ENCODE measurements at regions not wholly inside any gene's neighbourhood (a gene's known extent, or its start where the extent isn't known, plus 50 kb on each side); places are given as distances from the start of the nearest gene placed in this dataset.

GRCh38 chr6:19415605-19416326, 421.4 kb upstream of the ID4 start:
- Histone ChIP-seq H3K79me2 (ENCODE audit: control insufficient read depth, insufficient read depth, low read length) (no peaks in the 10 kb centered on the region), H3K36me3 (ENCODE audit: control insufficient read depth in 2 of 2, extremely low read depth in 1 of 2, insufficient read depth in 2 of 2, low read length in 2 of 2) (no peaks in the 10 kb centered on the region), H2AFZ (ENCODE audit: low read depth, low read length) (no peak overlapping the region), H3K9me1 (replicated peaks; ENCODE audit: control insufficient read depth, extremely low read depth, insufficient read depth, low read length) (no peaks in the 10 kb centered on the region), H3K4me3 (replicated peaks in 1 of 3; ENCODE audit: insufficient read depth in 1 of 3, low read depth in 1 of 3, low read length in 3 of 3) (no peak overlapping the region), H3K4me2 (ENCODE audit: insufficient read depth, low read length) (no peak overlapping the region), H3K27me3 (ENCODE audit: control insufficient read depth in 2 of 2, insufficient read depth in 2 of 2, low read length in 2 of 2) (no peaks in the 10 kb centered on the region), H3K9ac (replicated peaks; ENCODE audit: extremely low read depth, insufficient read depth, low read length) (no peak overlapping the region), H3K4me1 (ENCODE audit: control insufficient read depth, extremely low read depth, insufficient read depth, low read length) (no peaks in the 10 kb centered on the region), H4K20me1 (replicated peaks; ENCODE audit: control insufficient read depth, extremely low read depth, insufficient read depth, low read length) (no peaks in the 10 kb centered on the region), H3K27ac (ENCODE audit: insufficient read depth, low read depth, low read length) (no peak overlapping the region), H3K9me3 (replicated peaks; ENCODE audit: control insufficient read depth, insufficient read depth, low read length) (no peaks in the 10 kb centered on the region)
- BruUV-seq (replicated peaks) = no TSS peak
- DNase-seq (ENCODE audit: low read depth, low spot score) (no peak), FAIRE-seq (no peak)
- dilution Hi-C loops (cut with MboI; ENCODE audit: extremely low pct_ligation_motif_present, low sequenced_read_pairs) (no loop called here), intact Hi-C loops (cut with micrococcal nuclease) (no loop called here)
- no peak for TF ChIP-seq JUN (IDR thresholded peaks at IDR 0.05; ENCODE audit: borderline replicate concordance, insufficient read depth, insufficient read length, low read depth)
- CTCF ChIA-PET = no interaction called here
- POLR2A ChIA-PET = no interaction called here

- POLR2A ChIA-PET = no interaction called here
- H3K4me1 ChIP-seq (ENCODE audit: control insufficient read depth, extremely low read depth, insufficient read depth, low read length) = no peaks in the 10 kb centered on the region
- H3K36me3 ChIP-seq (ENCODE audit: control insufficient read depth in 2 of 2, extremely low read depth in 1 of 2, insufficient read depth in 2 of 2, low read length in 2 of 2) = no peaks in the 10 kb centered on the region
- TF ChIP-seq FOS (IDR thresholded peaks at IDR 0.05; ENCODE audit: borderline replicate concordance, insufficient read depth, low read length) = no peak
- TF ChIP-seq MAX (IDR thresholded peaks at IDR 0.05; ENCODE audit: insufficient read depth, insufficient read length) = no peak
- TF ChIP-seq EZH2 (IDR thresholded peaks at IDR 0.05; ENCODE audit: borderline replicate concordance, low read depth, low read length, severe bottlenecking) = no peak
- TF ChIP-seq POLR2AphosphoS5 (IDR thresholded peaks at IDR 0.05; ENCODE audit: insufficient read depth, low read depth, low read length) = no peak
- TF ChIP-seq CTCF (IDR thresholded peaks at IDR 0.05; ENCODE audit: extremely low read depth in 1 of 2, insufficient read depth in 1 of 2, low read depth in 1 of 2, low read length in 2 of 2) = no peak
- TF ChIP-seq MYC (IDR thresholded peaks at IDR 0.05; ENCODE audit: low read depth, low read length) = no peak
- TF ChIP-seq JUN (IDR thresholded peaks at IDR 0.05; ENCODE audit: borderline replicate concordance, insufficient read depth, insufficient read length, low read depth) = no peak
- TF ChIP-seq GATA2 (IDR thresholded peaks at IDR 0.05; ENCODE audit: insufficient read depth, insufficient read length, low read depth, low read length) = no peak
- no peak for TF ChIP-seq POLR2A (IDR thresholded peaks at IDR 0.05; ENCODE audit: low read depth, low read length)
- no peak overlapping the region for H3K4me3 ChIP-seq (replicated peaks in 1 of 3; ENCODE audit: insufficient read depth in 1 of 3, low read depth in 1 of 3, low read length in 3 of 3)
- intact Hi-C loops (cut with micrococcal nuclease) (no loop called here), dilution Hi-C loops (cut with MboI; ENCODE audit: extremely low pct_ligation_motif_present, low sequenced_read_pairs) (no loop called here)
- no peaks in the 10 kb centered on the region for H3K9me3 ChIP-seq (replicated peaks; ENCODE audit: control insufficient read depth, insufficient read depth, low read length)
- H3K27ac ChIP-seq (ENCODE audit: insufficient read depth, low read depth, low read length) = no peak overlapping the region
- CTCF ChIA-PET = no interaction called here
- H2AFZ ChIP-seq (ENCODE audit: low read depth, low read length) = no peak overlapping the region
- H3K27me3 ChIP-seq (ENCODE audit: control insufficient read depth in 2 of 2, insufficient read depth in 2 of 2, low read length in 2 of 2) = no peaks in the 10 kb centered on the region
- H4K20me1 ChIP-seq (replicated peaks; ENCODE audit: control insufficient read depth, extremely low read depth, insufficient read depth, low read length) = no peaks in the 10 kb centered on the region
- H3K4me2 ChIP-seq (ENCODE audit: insufficient read depth, low read length) = no peak overlapping the region
- H3K79me2 ChIP-seq (ENCODE audit: control insufficient read depth, insufficient read depth, low read length) = no peaks in the 10 kb centered on the region
- DNase-seq (ENCODE audit: low read depth, low spot score) (no peak), FAIRE-seq (no peak)
- no TSS peak for BruUV-seq (replicated peaks)
- no peaks in the 10 kb centered on the region for H3K9me1 ChIP-seq (replicated peaks; ENCODE audit: control insufficient read depth, extremely low read depth, insufficient read depth, low read length)
- no peak overlapping the region for H3K9ac ChIP-seq (replicated peaks; ENCODE audit: extremely low read depth, insufficient read depth, low read length)
Measured at GRCh38 chr6:19416811-19417210, 420.4 kb upstream of the ID4 start.

All from endothelial cell of umbilical vein (primary cell).